ENCODE measurements at regions not wholly inside any gene's neighbourhood (a gene's known extent, or its start where the extent isn't known, plus 50 kb on each side); places are given as distances from the start of the nearest gene placed in this dataset.
"Not testable (repeated sequence)": the region's sequence is repeated elsewhere in the genome, so short reads cannot be mapped to it uniquely, and the experiment has no call there.

DNA sequence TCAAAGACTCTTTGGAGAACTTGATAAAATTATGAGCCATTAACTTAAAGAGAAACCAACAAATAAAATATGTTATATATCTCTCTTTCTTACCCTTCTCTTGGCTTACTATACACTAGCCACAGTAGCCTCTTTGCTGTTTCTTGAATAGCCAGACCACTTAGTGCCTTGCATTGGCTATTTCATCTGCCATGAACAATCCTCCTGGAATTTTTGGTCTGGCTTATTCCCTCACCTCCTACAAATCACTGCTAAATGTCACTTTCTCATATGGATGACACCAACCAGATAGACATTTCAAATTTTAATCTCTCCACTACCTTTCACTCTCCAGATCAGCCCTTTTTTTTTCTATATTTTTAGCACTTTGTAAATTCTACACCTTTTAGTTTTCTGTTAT lies 1581.7 kb downstream of the EFNA5 start:
- in situ Hi-C loops (cut with HindIII; ENCODE audit: low pct_ligation_motif_present, low pct_unique_long_range_greater_than_20kb, low sequenced_read_pairs) = no loop called here
- no peak for DNase-seq

DNA sequence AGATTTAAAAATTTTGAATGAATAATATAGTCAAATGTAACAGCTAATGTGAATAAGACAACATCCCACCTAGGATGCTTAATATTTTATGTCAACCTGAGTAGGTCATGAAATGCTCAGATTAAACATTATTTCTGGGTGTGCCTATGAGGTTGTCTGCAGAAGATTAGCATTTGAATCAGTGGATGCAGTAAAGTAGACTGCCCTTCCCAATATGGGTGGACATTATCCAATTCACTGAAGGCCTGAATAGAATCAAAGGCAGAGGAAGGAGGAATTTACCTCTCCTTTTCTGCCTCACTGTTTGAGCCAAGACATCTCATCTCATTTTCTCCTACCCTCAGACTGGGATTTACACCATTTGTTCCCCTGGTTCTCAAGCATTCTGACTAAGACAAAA lies 1582.3 kb downstream of the EFNA5 start:
- in situ Hi-C loops (cut with HindIII; ENCODE audit: low pct_ligation_motif_present, low pct_unique_long_range_greater_than_20kb, low sequenced_read_pairs) = no loop called here
- no peak for DNase-seq

DNA sequence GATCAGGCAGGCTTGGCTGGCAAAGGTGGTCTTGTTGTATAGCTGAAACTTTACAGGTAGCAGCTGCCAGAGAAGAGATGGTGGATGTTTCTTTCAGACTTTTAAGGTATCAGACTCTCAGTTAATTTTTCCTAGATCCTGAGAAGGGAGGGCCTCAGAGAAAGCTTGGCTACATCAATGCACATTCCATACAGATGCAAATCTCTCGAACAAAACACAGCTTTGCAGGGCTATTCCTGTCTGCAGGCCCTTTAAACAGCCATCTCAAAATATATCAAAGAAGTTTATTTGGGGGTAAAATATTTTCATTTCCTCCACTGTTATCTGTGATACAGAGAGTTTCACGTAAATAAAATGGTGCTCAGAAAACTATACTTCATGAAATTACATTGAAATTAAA lies 1584.4 kb downstream of the EFNA5 start:
- DNase-seq = no peak
- in situ Hi-C loops (cut with HindIII; ENCODE audit: low pct_ligation_motif_present, low pct_unique_long_range_greater_than_20kb, low sequenced_read_pairs) = no loop called here

DNA sequence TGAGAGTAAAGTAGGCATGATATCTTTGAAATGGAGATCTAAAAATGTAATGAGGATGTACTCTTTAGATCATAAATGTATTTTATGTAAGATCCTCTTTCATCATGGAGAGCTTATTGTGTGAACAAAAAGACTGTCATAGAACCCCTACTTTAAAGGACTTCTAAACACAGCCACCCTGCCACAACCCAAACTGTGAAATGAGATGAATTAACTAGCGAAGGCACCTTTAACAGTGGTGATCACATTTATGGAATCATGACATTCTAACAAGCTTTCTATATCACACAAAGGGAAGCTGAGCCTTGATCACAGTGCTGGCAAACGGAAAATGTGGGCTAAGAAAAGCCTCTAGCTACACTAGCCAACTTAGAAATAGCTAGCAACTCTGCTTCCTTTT lies 1585.2 kb downstream of the EFNA5 start:
- in situ Hi-C loops (cut with HindIII; ENCODE audit: low pct_ligation_motif_present, low pct_unique_long_range_greater_than_20kb, low sequenced_read_pairs) = no loop called here
- no peak for DNase-seq

DNA sequence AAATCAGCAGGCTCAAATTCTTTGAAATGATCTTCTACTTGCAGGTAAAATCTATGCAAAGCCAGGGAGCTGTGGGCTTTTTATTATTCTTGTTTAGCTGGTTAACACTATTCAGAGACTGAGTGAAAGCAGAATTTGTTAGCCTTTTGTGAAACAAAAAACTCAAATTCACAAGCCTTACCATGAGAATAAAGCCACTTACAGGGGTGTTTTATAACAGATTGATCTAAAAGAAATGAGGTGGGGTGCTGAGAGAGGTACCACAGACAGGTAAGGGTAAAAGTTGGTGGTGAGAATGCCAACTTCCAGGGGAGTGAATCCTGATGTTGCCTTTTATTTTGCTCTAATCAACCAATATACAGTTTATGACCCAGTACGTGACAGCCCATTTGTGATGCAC lies 1585.6 kb downstream of the EFNA5 start:
- no peak for DNase-seq
- in situ Hi-C loops (cut with HindIII; ENCODE audit: low pct_ligation_motif_present, low pct_unique_long_range_greater_than_20kb, low sequenced_read_pairs) = no loop called here

DNA sequence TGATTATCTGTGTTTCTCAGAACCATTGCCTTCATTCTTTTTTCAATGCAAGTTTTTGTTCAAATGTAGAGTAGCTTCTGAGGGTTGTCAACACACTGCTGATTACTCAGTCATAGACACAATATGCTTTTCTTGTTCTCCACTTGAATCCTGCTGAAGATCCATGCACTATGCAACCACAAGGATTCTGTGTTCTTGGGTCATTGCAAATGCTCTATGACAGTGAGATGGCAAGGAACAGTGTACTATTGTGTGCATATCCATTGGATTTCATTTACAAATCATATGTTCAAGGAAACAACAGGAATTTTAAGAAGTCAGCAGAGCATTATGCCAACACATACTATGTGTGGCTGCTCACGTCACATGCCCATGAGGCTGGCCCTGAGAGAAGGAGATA lies 1590.2 kb downstream of the EFNA5 start:
- DNase-seq = no peak
- in situ Hi-C loops (cut with HindIII; ENCODE audit: low pct_ligation_motif_present, low pct_unique_long_range_greater_than_20kb, low sequenced_read_pairs) = no loop called here

DNA sequence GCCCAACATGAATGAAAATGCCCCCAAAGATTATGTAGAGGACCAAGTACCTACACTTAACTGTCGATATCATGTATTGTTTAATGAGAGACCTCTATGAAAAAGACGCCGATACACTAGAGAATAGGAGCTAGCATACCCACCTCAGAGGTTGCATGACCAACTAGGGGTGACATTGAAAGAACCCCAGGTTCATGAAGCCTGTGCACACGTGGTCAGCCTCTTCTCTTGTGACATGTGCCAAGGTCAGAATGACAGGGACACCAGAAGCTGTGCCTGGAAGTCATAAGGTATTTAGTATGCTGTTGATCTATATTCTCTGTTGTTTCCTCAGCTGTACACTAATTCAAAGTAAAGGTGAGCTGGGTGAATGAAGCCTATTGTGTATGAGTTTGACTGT lies 1594.1 kb downstream of the EFNA5 start:
- DNase-seq = no peak
- in situ Hi-C loops (cut with HindIII; ENCODE audit: low pct_ligation_motif_present, low pct_unique_long_range_greater_than_20kb, low sequenced_read_pairs) = no loop called here

DNA sequence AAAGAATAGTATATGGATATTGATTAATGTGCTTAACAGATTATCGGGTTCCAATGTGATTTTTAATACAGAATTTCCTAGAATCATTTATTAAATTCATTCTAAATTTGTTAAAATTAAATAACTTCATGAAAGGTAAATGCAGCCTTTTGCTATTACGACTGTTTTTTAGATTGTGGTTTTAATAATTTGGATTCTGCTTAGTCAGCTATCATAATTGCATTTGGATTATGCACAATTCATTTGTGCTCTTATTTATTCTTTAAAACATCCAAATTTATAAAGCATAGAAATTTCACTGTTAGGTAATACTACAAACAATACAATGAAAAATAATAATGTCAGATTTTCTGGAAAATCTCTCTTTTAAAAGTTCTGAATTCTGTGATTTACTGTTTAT lies 1598.5 kb downstream of the EFNA5 start:
- DNase-seq = no peak
- in situ Hi-C loops (cut with HindIII; ENCODE audit: low pct_ligation_motif_present, low pct_unique_long_range_greater_than_20kb, low sequenced_read_pairs) = no loop called here

DNA sequence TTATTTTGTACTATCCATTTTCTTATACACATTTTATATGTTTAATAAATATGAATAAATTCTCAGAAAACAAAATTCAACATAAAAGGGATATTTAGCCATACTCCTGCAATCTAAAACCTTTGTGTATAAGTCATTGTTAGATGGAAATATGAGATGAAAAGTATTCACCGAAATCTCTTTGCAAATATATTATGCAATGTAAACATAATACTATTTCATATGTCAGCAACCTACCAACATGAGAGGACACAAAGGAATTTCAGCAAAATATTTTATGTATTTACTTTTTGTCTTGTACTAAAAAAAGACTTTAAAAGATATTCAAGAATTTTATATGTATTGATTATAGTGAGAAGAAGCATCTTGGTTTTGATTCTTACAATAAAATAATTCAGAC lies 1623.4 kb downstream of the EFNA5 start:
- in situ Hi-C loops (cut with HindIII; ENCODE audit: low pct_ligation_motif_present, low pct_unique_long_range_greater_than_20kb, low sequenced_read_pairs) = no loop called here

DNA sequence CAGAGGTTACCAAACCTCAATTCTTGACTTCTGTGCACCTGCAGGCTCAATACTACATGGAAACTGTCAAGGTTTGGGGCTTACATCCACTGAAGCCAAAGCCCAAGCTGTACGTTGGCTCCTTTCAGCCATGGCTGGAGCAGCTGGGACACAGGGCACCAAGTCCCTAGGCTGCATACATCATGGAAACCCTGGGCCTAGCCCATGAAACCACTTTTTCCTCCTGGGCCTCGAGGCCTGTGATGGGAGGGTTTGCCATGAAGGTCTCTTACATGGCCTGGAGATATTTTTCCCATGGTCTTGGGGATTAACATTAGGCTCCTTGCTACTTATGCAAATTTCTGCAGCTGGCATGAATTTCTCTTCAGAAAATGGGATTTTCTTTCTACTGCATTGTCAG lies 1638.7 kb downstream of the EFNA5 start:
- DNase-seq; in situ Hi-C loops (cut with HindIII; ENCODE audit: low pct_ligation_motif_present, low pct_unique_long_range_greater_than_20kb, low sequenced_read_pairs): not testable (repeated sequence)

More for the DNA sequence above, 1623.4 kb downstream of the EFNA5 start:
- DNase-seq = no peak

DNA sequence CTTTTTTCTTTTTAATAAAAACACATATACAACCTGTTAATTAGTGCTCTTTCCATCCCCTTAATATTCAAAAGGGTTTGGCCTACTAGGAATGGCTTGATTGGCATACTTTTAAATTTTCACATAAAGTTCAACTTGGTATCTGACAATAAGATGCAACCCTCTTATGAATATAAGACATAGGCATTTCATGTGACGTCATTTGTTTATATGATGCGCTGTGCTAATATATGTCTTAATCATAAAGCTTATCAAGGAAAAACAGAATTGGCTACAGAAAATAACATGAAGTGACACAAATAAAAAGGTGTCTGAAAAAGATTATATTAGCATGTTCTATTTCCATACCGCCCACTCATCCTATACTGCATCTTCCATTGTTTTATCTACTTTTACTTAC lies 1642.4 kb downstream of the EFNA5 start:
- in situ Hi-C loops (cut with HindIII; ENCODE audit: low pct_ligation_motif_present, low pct_unique_long_range_greater_than_20kb, low sequenced_read_pairs) = no loop called here
- no peak for DNase-seq

DNA sequence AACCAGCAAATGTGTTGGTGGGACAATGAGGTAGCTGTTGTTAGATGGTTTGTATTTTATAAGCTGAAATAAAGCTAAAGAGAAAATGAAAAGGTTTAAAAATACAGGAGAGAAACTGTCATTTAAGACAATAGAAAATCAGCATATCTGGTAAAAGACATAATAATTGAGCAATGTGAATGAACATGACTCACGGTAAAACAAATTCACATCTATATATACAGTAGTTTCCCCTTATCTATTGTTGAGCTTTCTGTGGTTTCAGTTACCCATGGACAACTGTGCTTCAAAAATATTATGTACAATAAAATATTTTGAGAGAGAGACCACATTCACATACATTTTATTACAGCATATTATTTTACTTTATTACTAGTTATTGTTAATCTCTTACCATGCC lies 1649.8 kb downstream of the EFNA5 start:
- DNase-seq = no peak
- in situ Hi-C loops (cut with HindIII; ENCODE audit: low pct_ligation_motif_present, low pct_unique_long_range_greater_than_20kb, low sequenced_read_pairs) = no loop called here

DNA sequence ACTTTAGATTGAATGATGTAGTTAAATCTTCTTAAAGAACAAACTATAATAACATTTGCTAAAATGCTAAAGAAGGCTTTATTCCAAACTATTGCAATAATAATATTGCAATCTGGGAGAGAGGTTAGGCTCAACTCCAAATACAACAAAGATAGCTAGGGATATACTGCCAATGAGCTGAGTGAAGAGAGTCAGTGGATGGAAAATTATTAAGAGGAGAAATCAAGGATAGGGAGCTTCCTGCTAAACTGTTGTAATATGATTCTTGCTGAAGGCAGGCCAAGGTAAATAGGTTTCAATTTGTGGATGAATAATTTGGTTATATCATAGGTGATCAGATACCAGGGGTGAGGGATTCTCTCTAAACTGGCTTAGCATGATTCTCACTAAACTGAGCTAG lies 1651.5 kb downstream of the EFNA5 start:
- DNase-seq = no peak
- in situ Hi-C loops (cut with HindIII; ENCODE audit: low pct_ligation_motif_present, low pct_unique_long_range_greater_than_20kb, low sequenced_read_pairs) = no loop called here

DNA sequence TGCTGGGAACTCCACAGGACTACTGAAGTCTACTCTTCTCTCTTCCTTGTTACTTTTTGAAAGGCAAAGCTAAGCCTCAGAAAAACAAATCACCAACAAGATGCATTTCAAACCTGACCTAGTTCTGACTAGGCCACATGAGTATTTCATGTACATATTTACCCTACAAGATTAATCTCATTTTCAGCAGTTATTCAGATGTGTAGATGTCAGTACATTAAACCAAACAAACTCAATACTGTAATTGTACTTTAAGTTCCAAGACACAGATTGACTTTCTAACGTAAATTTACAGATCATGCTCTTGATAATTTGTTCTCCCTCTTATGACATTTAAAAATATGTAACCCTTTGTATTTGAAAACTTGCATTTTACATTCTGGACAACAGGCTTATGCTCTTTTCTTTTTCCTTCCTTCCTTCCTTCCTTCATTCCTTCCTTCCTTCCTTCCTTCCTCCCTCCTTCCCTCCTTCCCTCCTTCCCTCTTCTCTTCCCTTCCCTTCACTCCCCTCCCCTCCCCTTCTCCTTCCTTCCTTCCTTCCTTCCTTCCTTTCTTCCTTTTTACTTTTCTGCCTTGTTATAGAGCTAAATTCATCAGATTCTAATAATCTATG lies 1653.4 kb downstream of the EFNA5 start:
- no peak for DNase-seq
- in situ Hi-C loops (cut with HindIII; ENCODE audit: low pct_ligation_motif_present, low pct_unique_long_range_greater_than_20kb, low sequenced_read_pairs) = no loop called here

DNA sequence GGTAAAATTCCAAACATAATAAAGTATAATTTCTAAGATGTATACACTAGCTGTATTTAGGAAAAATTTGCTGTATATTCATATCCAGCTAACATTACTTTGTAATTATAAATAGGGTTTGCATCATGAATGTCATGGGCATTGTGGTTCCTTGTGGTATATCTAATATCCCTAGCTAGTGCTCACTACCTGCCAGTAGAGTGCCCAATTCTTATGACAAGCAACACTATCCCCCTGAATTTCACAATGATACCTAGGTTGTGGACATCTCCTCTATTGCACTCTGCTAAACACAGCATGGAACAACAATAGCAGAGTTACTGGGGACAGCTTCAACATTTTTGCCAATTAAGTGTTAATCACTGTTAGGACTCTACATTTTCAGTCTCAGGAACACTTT lies 1656.5 kb downstream of the EFNA5 start:
- no peak for DNase-seq
- in situ Hi-C loops (cut with HindIII; ENCODE audit: low pct_ligation_motif_present, low pct_unique_long_range_greater_than_20kb, low sequenced_read_pairs) = no loop called here

DNA sequence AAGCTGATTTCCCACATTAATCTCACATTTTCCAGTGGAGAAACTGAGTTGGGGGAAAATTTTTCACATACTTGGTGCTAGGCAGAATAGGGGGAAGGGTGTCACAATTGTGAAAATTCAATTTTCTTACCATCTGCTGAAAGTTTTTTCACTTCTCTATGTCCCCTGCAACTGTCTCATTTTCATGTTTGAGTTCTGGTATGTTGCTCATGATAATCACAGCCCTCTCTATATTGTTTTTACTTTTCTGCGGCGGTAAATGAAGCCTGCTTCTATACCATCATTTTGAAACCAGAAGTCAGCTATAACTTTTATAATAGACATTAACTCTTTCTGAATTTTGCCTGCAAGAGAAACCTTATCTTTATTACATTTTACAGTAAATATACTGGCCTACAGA lies 1664.5 kb downstream of the EFNA5 start:
- in situ Hi-C loops (cut with HindIII; ENCODE audit: low pct_ligation_motif_present, low pct_unique_long_range_greater_than_20kb, low sequenced_read_pairs) = no loop called here
- DNase-seq = no peak

DNA sequence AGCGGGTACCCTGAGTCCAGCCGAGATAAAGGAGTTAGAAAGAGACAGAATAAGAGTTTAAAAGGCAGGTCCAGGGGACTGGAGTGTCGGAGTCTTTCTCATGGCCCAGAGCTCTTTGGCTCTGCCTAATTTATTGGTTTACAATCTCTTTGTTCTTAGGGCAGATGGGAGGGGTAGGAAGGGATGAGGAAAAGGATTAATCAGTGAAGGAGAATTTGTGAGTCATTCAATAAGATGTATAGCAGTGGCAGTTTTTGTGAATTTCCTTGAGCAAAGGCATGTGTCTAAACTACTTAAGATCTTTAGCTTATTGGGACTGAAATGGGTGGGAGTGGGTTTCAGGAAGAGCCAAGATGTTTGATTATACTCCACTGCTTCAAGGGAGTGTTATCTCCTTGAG lies 1671.7 kb downstream of the EFNA5 start:
- in situ Hi-C loops (cut with HindIII; ENCODE audit: low pct_ligation_motif_present, low pct_unique_long_range_greater_than_20kb, low sequenced_read_pairs); DNase-seq: not testable (repeated sequence)

DNA sequence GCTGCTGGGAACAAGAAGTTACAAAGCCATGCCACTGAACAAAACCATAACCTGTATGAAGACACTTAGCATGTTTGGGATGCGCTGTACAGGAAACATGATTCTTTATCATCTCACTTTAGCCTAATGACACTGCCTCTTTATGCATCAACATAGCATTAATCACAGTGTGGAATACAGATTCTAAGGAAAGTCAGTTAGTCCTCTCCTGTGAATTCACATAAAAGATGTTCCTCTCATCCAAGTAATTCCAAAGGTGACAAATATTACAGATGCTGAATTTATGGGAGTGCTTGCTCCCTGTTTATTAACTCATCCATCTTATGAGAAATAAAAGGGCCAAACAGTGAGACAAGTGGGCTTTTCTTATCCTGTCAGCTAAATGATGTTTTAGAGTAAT lies 1677.7 kb downstream of the EFNA5 start:
- DNase-seq = no peak
- in situ Hi-C loops (cut with HindIII; ENCODE audit: low pct_ligation_motif_present, low pct_unique_long_range_greater_than_20kb, low sequenced_read_pairs) = no loop called here

DNA sequence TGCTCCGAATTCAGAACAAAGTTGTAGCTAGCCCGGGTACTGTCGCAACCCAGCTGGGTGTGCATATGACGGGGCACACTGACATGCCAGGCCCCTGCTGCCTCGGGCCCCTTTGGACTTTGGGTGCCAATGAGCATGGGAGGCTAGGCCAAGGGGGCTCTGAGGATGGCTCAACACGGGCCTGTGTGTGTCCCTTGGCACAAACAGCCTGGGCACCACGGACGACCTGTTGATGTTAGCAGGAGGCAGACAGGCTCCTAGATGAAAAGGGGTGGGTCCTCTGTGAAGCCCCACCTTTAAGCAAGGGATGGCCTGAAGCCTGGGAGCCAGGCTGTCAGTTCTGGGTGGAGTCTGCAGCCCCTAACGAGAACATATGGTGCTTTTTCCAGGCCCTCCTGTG lies 1688.2 kb downstream of the EFNA5 start:
- in situ Hi-C loops (cut with HindIII; ENCODE audit: low pct_ligation_motif_present, low pct_unique_long_range_greater_than_20kb, low sequenced_read_pairs) = no loop called here
- no peak for DNase-seq

DNA sequence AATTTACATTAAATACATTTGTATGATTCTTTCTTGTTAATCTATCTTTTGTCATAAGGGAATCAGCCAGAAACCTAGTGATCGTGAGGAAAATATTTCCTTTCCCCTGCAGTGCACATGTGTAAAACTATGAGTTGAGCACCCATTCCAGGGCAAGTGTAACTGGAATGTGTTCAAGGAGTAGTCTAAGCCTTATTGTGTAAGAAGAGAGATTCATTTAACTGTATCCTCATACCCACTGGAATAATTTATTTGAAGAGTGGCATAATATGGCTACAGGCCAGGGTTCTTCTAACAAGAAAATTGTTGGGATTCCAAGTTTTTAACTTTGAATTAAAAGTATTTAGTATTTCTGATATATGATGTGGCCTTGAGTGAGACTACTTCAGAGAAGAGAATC lies 1692.7 kb downstream of the EFNA5 start:
- in situ Hi-C loops (cut with HindIII; ENCODE audit: low pct_ligation_motif_present, low pct_unique_long_range_greater_than_20kb, low sequenced_read_pairs) = no loop called here
- DNase-seq = no peak

DNA sequence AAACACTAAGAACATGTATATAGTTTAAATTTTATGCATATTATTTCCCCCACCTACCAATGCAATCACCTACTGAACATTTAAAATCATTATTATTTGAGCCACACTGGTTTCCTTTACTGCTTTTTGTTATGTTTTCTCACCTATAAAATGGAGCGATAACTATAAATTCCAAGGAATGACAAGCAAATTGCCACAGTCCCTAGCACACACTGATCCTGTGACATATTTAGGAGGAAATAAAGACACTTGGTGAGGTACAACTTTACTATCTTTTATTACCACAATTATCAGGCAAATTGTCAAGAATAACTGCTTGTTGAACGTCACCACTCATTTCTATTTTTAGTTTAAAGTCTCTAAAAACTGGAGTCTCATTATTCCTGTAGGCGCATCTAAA lies 1693.6 kb downstream of the EFNA5 start:
- in situ Hi-C loops (cut with HindIII; ENCODE audit: low pct_ligation_motif_present, low pct_unique_long_range_greater_than_20kb, low sequenced_read_pairs) = no loop called here
- DNase-seq = no peak
